HG03064 (cell line): ENCODE measurements at regions not wholly inside any gene's neighbourhood (a gene's known extent, or its start where the extent isn't known, plus 50 kb on each side); places are given as distances from the start of the nearest gene placed in this dataset.
"Not testable (repeated sequence)": the region's sequence is repeated elsewhere in the genome, so short reads cannot be mapped to it uniquely, and the experiment has no call there.

ENCODE experiments used
- ATAC-seq: cut with Tn5 transposase; IDR thresholded peaks from one replicate; pipeline ENCODE4 v1.9.1; 2021; ENCODE audit warnings: low read depth; ENCODE audit not compliant: unreplicated experiment

- ATAC-seq: no peak
These were observed 336.4 kb downstream of the IL20RB start for GRCh38 chr3:137294139-137294538.

GRCh38 chr3:137294839-137295238, 337.1 kb downstream of the IL20RB start:
- no peak for ATAC-seq

- ATAC-seq: no peak
These were observed 337.6 kb downstream of the IL20RB start for GRCh38 chr3:137295336-137295735.

- ATAC-seq: no peak
These were observed 338.3 kb downstream of the IL20RB start for GRCh38 chr3:137296116-137296515.

- ATAC-seq: no peak
These were observed 340.0 kb downstream of the IL20RB start for GRCh38 chr3:137297770-137298169.

- ATAC-seq: no peak
These were observed 342.9 kb downstream of the IL20RB start for GRCh38 chr3:137300703-137301102.

GRCh38 chr3:137304313-137305056, 346.7 kb downstream of the IL20RB start:
- ATAC-seq: no peak

GRCh38 chr3:137324114-137324513, 366.3 kb downstream of the IL20RB start:
- ATAC-seq: no peak

GRCh38 chr3:137325170-137325569, 367.4 kb downstream of the IL20RB start:
- ATAC-seq: no peak

GRCh38 chr3:137325934-137326333, 368.2 kb downstream of the IL20RB start:
- ATAC-seq: no peak

- no peak for ATAC-seq
These were observed 371.8 kb downstream of the IL20RB start for GRCh38 chr3:137329594-137329993.

GRCh38 chr3:137330246-137330645, 372.5 kb downstream of the IL20RB start:
- ATAC-seq: no peak

GRCh38 chr3:137332297-137332696, 374.5 kb downstream of the IL20RB start:
- ATAC-seq: no peak

- no peak for ATAC-seq
These were observed 377.7 kb downstream of the IL20RB start for GRCh38 chr3:137335478-137335877.

GRCh38 chr3:137338400-137338799, 380.6 kb downstream of the IL20RB start:
- not testable (repeated sequence) for ATAC-seq

GRCh38 chr3:137343283-137343682, 385.5 kb downstream of the IL20RB start:
- no peak for ATAC-seq

GRCh38 chr3:137347132-137347531, 389.3 kb downstream of the IL20RB start:
- no peak for ATAC-seq

- no peak for ATAC-seq
These were observed 390.1 kb downstream of the IL20RB start for GRCh38 chr3:137347817-137348368.

GRCh38 chr3:137348936-137349335, 391.2 kb downstream of the IL20RB start:
- ATAC-seq: no peak

GRCh38 chr3:137349557-137350348, 392.0 kb downstream of the IL20RB start:
- ATAC-seq: no peak

GRCh38 chr3:137360531-137361201, 402.9 kb downstream of the IL20RB start:
- ATAC-seq: no peak
